Adrenal gland (tissue), 5 donors: ENCODE measurements at regions not wholly inside any gene's neighbourhood (a gene's known extent, or its start where the extent isn't known, plus 50 kb on each side); places are given as distances from the start of the nearest gene placed in this dataset.

ENCODE experiments used
- POLR2A ChIP-seq, 2 donors: fragments of 450-650 bp; IDR thresholded peaks; one replicate each; pipeline ENCODE4 v1.6.1; 2017; ENCODE audit warnings: antibody characterized with exemption in 2 of 2, mild to moderate bottlenecking in 2 of 2, moderate library complexity in 1 of 2
- TF ChIP-seq, protein P1 (sequence below), 6 experiments: fragments of 450-650 bp in 4 of 6; fragments of 200-600 bp in 2 of 6; sonication (generic) in 1 of 6; IDR thresholded peaks; 1 replicate in 5 of 6; 2 replicates in 1 of 6; pipeline versions ENCODE4 v1.5.1 to v1.8.0; 2016 to 2021; ENCODE audit warnings: antibody characterized with exemption in 6 of 6, mild to moderate bottlenecking in 2 of 6, moderate library complexity in 1 of 6
- donor health status: DM: no; HTN: no; CAD: no.

DNA sequence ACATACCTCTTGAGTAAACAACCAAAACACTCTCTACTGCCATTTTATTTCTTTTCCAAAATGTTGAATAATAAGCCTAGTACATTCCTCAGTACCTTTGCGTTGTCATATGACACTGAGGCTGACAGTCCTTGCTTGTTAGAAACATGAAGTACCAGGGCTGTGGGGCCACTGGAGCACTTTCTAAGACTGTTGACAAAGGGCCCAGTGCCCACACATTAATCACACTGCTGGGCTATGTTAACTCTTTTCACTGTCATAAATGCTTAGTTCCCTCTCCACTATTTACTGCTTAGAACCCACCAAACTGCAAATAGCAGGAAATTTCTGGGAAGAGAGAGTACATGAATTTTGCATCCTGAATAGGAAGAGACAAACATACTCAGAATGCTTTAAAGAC lies 57.1 kb downstream of the FAM47B start:
- TF ChIP-seq, protein P1, sequence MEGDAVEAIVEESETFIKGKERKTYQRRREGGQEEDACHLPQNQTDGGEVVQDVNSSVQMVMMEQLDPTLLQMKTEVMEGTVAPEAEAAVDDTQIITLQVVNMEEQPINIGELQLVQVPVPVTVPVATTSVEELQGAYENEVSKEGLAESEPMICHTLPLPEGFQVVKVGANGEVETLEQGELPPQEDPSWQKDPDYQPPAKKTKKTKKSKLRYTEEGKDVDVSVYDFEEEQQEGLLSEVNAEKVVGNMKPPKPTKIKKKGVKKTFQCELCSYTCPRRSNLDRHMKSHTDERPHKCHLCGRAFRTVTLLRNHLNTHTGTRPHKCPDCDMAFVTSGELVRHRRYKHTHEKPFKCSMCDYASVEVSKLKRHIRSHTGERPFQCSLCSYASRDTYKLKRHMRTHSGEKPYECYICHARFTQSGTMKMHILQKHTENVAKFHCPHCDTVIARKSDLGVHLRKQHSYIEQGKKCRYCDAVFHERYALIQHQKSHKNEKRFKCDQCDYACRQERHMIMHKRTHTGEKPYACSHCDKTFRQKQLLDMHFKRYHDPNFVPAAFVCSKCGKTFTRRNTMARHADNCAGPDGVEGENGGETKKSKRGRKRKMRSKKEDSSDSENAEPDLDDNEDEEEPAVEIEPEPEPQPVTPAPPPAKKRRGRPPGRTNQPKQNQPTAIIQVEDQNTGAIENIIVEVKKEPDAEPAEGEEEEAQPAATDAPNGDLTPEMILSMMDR (IDR thresholded peaks at IDR 0.05) = no peak
- TF ChIP-seq POLR2A (IDR thresholded peaks at IDR 0.05) = no peak
